Adipocyte (in vitro differentiated cells): ENCODE measurements at regions not wholly inside any gene's neighbourhood (a gene's known extent, or its start where the extent isn't known, plus 50 kb on each side); places are given as distances from the start of the nearest gene placed in this dataset.

ENCODE experiments used
- DNase-seq: peaks from one replicate; pipeline ENCODE4 v3.0.0-alpha.2; 2015; ENCODE audit warnings: low read depth
- H3K27me3 ChIP-seq: replicated peaks from 2 replicates; pipeline ENCODE4 v1.7.0; 2013; ENCODE audit warnings: mild to moderate bottlenecking, low read length, moderate library complexity; ENCODE audit not compliant: control insufficient read depth, insufficient read depth
- H3K36me3 ChIP-seq: 2 replicates; pipeline ENCODE4 v1.7.0; 2013; ENCODE audit warnings: low read length, mild to moderate bottlenecking, moderate library complexity; ENCODE audit not compliant: control insufficient read depth, insufficient read depth, severe bottlenecking
- H3K4me1 ChIP-seq: 2 replicates; pipeline ENCODE4 v1.7.0; 2013; ENCODE audit warnings: mild to moderate bottlenecking, low read length, moderate library complexity; ENCODE audit not compliant: control insufficient read depth, insufficient read depth
- H3K4me3 ChIP-seq: 2 replicates; pipeline ENCODE4 v1.7.0; 2013; ENCODE audit warnings: mild to moderate bottlenecking, low read length, moderate library complexity
- H3K9ac ChIP-seq: 2 replicates; pipeline ENCODE4 v1.7.0; 2013; ENCODE audit warnings: mild to moderate bottlenecking, low read length, moderate library complexity
- H3K9me3 ChIP-seq: 2 replicates; pipeline ENCODE4 v1.7.0; 2013; ENCODE audit warnings: mild to moderate bottlenecking, low read length, moderate library complexity; ENCODE audit not compliant: control insufficient read depth

DNA sequence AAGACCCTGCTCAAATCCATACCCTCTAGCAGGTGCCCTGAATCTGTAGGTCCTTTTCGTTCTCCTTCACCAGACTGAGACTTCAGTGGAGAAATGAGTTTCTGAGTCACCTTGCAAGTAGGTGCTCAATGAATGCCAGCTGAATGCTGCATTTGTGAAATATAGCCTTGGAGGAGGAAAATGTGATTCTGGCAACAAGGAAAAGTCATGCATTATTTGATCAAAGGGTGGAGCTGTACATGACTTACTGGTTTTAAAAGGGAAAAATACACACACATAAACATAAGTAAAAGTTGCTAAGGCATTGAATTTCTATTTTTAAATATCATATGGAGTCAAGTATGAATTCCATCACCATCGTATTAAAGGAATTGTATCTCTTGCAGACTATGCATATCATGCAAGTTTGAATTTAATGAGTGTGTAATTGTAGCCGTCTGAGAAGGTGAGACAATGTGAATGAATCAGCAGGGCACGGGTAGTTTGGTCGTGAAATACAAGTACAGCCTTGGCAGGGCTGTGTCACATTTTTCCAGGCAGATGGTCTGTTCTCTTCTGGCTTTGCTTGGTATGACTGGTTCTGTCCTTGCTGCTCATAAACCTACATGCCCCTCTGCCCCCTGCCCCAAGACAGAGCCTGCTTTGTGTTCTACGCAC is 160.8 kb downstream of the COL6A3 start:
- H3K4me1 ChIP-seq, result peaks cover 53% of the 10 kb centered on the region
- no peaks in the 10 kb centered on the region for H3K36me3 ChIP-seq
- H3K9me3 ChIP-seq, result no peaks in the 10 kb centered on the region
- DNase-seq, result no peak
- H3K27me3 ChIP-seq, result no peaks in the 10 kb centered on the region
- H3K4me3 ChIP-seq, result no peak overlapping the region
- no peak overlapping the region for H3K9ac ChIP-seq

DNA sequence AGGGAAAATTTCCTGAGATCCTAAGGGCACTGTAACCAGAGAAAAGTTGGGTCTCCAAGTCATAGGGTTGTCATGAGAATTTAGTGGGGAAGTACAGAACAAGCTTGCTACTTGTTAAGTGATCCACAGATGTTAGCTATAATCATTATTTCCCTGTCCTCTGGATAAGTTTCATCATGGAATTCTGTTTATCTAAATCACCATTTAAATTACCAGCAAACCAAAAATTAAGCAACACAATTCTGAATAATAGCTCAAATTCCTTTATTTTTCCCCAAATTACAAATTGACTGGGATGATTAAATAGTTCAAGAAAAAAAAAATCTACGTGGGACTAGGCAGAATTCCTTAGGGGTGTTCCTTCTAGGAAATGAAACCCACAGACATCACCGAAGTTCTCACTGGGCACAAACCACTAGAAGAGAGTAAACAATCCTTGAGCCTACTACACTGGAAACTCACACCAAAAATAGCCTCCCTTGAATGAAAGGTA is 159.5 kb downstream of the COL6A3 start:
- H3K27me3 ChIP-seq, result no peaks in the 10 kb centered on the region
- no peaks in the 10 kb centered on the region for H3K36me3 ChIP-seq
- peaks cover 64% of the 10 kb centered on the region for H3K4me1 ChIP-seq
- H3K4me3 ChIP-seq, result no peak overlapping the region
- H3K9ac ChIP-seq, result peak overlapping the region; percentile 81
- no peaks in the 10 kb centered on the region for H3K9me3 ChIP-seq
- peak; percentile 50 for DNase-seq

DNA sequence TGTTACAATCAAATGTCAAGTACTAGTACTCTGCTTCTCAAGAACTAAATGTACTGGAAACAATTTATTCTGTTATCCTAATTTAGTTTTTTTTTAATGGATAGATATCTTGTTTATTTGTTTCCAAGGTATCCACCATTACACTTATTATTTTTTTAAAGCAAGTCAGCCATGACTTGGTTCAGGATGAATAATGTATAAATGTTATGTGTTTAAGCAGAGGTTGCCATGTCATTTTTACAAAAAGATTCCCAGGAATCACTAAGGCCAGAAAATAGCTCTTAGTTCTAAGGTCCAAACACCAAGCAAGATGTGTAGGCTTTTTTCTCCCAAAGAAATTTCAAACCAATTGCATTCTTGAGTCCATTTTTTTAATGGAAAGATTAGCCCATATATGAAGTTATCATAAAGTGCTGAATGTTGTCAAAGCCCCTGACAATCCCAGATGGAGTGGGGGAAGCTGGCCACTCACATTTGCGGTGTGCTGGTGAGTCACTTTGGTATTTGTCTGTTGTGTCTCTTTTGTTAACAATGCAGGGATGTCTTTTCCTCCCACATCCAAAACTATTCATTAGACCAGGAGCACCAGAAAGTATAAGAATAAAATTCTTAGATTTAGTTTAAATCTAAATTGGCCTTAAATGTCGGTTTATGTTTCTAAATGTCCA is 158.9 kb downstream of the COL6A3 start:
- H3K36me3 ChIP-seq, result no peaks in the 10 kb centered on the region
- DNase-seq, result peak; percentile 66
- H3K4me3 ChIP-seq, result no peak overlapping the region
- peak overlapping the region; percentile 81 for H3K9ac ChIP-seq
- H3K9me3 ChIP-seq, result no peaks in the 10 kb centered on the region
- H3K27me3 ChIP-seq, result no peaks in the 10 kb centered on the region
- H3K4me1 ChIP-seq, result peaks cover 70% of the 10 kb centered on the region

DNA sequence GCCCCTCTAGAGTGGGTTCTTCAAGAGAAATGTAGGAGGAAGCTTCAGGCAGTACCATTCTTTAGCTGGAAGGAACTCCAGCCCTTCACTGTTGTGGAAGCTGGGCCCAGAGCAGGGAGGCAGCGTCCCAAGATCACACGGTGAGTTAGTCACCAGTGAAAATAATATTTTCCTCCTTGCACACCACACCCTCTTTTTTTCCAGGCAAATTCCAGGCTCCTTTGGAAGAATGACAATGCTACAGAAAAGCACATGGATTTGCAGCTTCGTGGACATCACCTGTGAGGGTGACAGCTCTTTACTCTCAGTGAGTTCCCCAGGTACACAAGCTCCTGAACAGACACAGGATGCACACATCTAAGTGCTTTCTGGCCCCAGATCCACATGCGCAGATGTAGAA is 157.1 kb downstream of the COL6A3 start:
- no peak overlapping the region for H3K4me3 ChIP-seq
- H3K4me1 ChIP-seq, result peaks cover 71% of the 10 kb centered on the region
- peak; percentile 76 for DNase-seq
- no peaks in the 10 kb centered on the region for H3K9me3 ChIP-seq
- no peaks in the 10 kb centered on the region for H3K27me3 ChIP-seq
- H3K9ac ChIP-seq, result peak overlapping the region; percentile 81
- no peaks in the 10 kb centered on the region for H3K36me3 ChIP-seq

DNA sequence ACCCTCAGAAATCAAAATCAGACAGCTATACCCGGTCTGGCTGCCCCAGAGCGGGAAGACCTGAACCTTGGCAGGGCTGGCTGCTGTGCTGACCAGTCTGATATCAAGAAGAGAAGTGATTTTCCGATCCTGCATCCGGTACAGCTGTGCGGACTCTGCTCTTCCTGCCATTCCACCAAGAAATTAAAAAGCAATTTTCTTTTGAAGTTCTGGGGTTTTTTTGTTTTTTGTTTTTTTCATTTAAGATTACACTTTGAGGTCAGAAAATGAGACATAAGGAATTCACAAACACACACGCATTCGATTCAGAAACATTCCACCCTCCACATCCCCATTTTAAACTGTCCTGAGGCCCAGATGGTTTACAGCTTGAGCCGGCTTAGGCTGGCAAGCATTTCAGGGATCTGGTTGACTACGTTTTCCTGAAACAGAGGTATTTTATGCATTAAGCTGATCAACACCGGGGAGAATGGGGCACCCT is 156.5 kb downstream of the COL6A3 start:
- Histone ChIP-seq H3K36me3 (no peaks in the 10 kb centered on the region), H3K9me3 (no peaks in the 10 kb centered on the region), H3K4me3 (no peak overlapping the region), H3K4me1 (peaks cover 75% of the 10 kb centered on the region), H3K27me3 (no peaks in the 10 kb centered on the region), H3K9ac (peak overlapping the region; percentile 81)
- peak; percentile 47 for DNase-seq

DNA sequence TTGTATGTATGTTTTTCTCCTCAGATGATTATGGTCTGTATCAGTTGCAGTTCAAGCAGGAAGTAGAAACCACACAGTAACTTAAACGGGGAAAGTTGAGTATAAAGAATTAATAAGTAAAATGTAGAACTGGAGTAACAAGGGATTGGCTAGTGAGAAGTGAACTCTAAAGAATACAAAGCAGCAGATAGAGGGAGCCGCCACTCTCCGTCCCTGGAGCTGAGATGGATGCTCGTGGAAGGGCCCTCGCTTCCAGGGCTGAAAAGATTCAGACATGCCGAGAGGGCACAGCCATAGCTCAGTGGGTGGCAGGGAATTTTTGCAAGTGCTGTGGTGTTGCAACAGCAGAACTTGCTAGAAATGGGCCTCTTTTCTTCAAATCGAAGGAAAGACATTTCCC is 155.8 kb downstream of the COL6A3 start:
- Histone ChIP-seq H3K27me3 (no peaks in the 10 kb centered on the region), H3K4me1 (peaks cover 78% of the 10 kb centered on the region), H3K9me3 (no peaks in the 10 kb centered on the region), H3K4me3 (no peak overlapping the region), H3K9ac (peak overlapping the region; percentile 81), H3K36me3 (no peaks in the 10 kb centered on the region)
- peak; percentile 53 for DNase-seq

DNA sequence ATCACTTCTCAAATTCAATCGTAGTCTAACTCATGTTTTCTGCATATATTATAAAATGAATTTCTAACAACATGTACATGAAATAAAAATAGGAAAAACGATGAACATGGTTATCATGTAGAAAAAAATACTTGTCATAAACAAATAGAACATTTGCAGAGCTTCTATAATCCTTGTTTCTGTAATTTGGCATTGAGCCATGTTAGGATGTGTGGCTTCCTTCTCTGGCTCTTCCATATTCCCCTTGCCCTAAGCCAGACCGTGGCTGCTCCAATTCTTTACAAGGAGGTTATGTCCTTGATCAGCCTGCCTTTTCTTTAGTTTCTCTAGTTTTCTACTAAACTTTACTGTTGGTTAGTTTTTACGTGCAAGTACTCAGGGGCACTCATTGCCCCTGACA is 155.3 kb downstream of the COL6A3 start:
- Histone ChIP-seq H3K36me3 (no peaks in the 10 kb centered on the region), H3K27me3 (no peaks in the 10 kb centered on the region), H3K9me3 (no peaks in the 10 kb centered on the region), H3K4me1 (peaks cover 78% of the 10 kb centered on the region), H3K4me3 (no peak overlapping the region), H3K9ac (peak overlapping the region; percentile 81)
- no peak for DNase-seq

DNA sequence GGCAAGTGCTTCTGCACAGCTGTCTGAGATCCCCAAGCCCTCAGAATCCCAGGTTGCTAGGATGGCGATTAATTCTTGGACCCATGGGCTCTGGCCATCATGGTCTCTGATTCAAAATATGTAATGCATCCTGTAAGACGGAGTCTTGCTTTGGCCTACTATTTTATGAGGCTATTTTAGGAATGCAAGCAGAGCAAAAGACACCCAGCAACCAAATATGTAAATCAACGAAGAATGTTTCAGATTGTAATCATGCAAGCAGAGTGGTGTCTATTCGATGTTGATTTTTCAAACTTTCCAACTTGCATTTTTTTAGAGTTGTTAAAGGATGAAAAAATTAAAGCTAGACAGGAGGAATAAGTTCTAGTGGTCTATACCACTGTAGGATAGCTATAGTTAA is 154.8 kb downstream of the COL6A3 start:
- Histone ChIP-seq H3K27me3 (no peaks in the 10 kb centered on the region), H3K36me3 (no peaks in the 10 kb centered on the region), H3K9ac (peak overlapping the region; percentile 81), H3K9me3 (no peaks in the 10 kb centered on the region), H3K4me3 (no peak overlapping the region), H3K4me1 (peaks cover 78% of the 10 kb centered on the region)
- DNase-seq, result peak; percentile 50

DNA sequence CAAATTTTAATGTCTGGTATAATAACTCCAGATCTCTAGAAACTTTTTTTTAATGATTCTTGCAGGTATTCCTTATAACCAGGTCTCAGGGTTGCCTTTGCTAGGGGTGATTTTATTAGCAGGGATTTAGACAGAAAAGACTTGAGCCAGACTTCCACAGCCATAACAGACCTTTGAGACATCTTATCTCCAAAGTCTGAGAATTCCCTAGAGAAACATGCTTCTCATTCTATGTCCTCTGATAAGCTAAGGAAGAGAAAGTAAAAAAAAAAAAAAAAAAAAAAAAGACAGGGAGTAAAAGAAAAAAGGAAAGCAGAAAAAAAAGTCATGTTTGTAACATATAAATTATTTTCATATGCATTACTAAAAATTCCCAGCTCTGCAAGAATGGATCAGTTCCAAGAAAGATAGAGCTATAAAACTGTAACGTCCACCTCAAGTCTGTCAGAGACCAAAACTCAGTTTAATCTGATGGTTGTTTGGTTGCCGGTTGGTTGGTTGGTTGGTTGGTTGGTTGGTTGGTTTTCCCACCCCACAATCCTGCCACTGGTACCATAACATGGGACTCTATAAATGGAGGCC is 153.8 kb downstream of the COL6A3 start:
- Histone ChIP-seq H3K27me3 (no peaks in the 10 kb centered on the region), H3K4me3 (no peak overlapping the region), H3K9ac (peak overlapping the region; percentile 19), H3K36me3 (no peaks in the 10 kb centered on the region), H3K9me3 (no peaks in the 10 kb centered on the region), H3K4me1 (peaks cover 78% of the 10 kb centered on the region)
- DNase-seq, result no peak

DNA sequence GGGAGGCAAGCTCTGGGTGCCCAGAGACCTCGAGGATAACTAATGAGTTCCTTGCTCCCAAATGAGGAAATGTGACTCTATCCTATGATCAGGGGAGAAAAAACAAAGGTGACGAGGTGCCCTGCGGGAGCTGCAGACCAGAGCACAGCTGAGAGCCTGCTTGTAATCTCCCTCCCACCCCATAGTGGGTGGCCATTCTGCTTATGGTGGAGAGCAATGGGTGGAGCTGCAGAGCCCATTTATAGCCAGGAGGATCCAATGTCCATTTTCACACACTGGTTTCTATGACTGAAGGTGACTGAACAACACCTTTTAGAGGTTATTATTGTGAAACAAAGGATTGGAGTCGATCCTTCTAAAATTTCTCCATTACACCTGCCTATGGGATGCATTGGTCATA is 153.3 kb downstream of the COL6A3 start:
- H3K27me3 ChIP-seq, result no peaks in the 10 kb centered on the region
- no peak overlapping the region for H3K9ac ChIP-seq
- no peak for DNase-seq
- no peaks in the 10 kb centered on the region for H3K9me3 ChIP-seq
- no peak overlapping the region for H3K4me3 ChIP-seq
- H3K36me3 ChIP-seq, result no peaks in the 10 kb centered on the region
- peaks cover 75% of the 10 kb centered on the region for H3K4me1 ChIP-seq

DNA sequence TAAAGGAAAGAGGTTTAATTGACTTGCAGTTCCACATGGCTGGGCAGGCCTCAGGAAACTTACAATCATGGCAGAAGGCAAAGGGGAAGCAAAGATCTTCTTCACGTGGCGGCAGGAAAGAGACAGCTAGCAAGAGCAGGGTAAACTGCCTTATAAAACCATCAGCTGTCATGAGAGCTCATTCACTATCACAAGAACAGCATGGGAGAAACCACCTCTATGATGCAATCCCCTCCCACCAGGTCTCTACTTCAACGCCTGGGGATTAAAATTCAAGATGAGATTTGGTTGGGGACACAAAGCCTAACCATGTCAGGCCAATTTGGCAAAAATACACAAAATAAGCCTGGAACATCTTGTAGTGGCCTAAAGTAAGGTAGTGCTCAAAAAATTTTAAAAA is 152.6 kb downstream of the COL6A3 start:
- no peaks in the 10 kb centered on the region for H3K9me3 ChIP-seq
- H3K4me3 ChIP-seq, result no peak overlapping the region
- H3K27me3 ChIP-seq, result no peaks in the 10 kb centered on the region
- no peak for DNase-seq
- H3K9ac ChIP-seq, result no peak overlapping the region
- peaks cover 68% of the 10 kb centered on the region for H3K4me1 ChIP-seq
- no peaks in the 10 kb centered on the region for H3K36me3 ChIP-seq
